OCI-LY7 (cell line): ENCODE measurements at regions not wholly inside any gene's neighbourhood (a gene's known extent, or its start where the extent isn't known, plus 50 kb on each side); places are given as distances from the start of the nearest gene placed in this dataset.

Experiments used
- CTCF ChIP-seq: fragments of 200-600 bp; sonication (generic); conservative IDR thresholded peaks from 2 replicates; pipeline ENCODE4 v1.5.1; 2014; ENCODE audit warnings: mild to moderate bottlenecking, antibody characterized with exemption, low read length, moderate library complexity, mixed read lengths
- EZH2phosphoT487 ChIP-seq: fragments of 200-600 bp; sonication (generic); IDR thresholded peaks from 2 replicates; pipeline ENCODE4 v1.6.1; 2018; ENCODE audit warnings: low read depth, borderline replicate concordance, mild to moderate bottlenecking, mixed run types, antibody characterized with exemption, low read length, moderate library complexity, mixed read lengths

- TF ChIP-seq CTCF = no peak
- TF ChIP-seq EZH2phosphoT487 = no peak
Observed at GRCh38 chr5:143987751-143988560, 176.0 kb downstream of the HMHB1 start.
